HL-60 (cell line): ENCODE measurements at regions not wholly inside any gene's neighbourhood (a gene's known extent, or its start where the extent isn't known, plus 50 kb on each side); places are given as distances from the start of the nearest gene placed in this dataset.

ENCODE experiments used
- DNase-seq, 2 experiments: peaks; one replicate each; pipeline ENCODE4 v3.0.0-alpha.2; 2010 to 2020; ENCODE audit warnings: low read depth in 1 of 2, low spot score in 1 of 2
- H3K27ac ChIP-seq: fragments of 250-450 bp; sonication (Bioruptor Pico); replicated peaks from 2 replicates; pipeline ENCODE4 v1.5.1; 2020; ENCODE audit warnings: mild to moderate bottlenecking, moderate library complexity
- H3K27me3 ChIP-seq: fragments of 250-450 bp; sonication (Bioruptor Pico); 2 replicates; pipeline ENCODE4 v1.5.1; 2021; ENCODE audit warnings: mild to moderate bottlenecking, moderate library complexity; ENCODE audit not compliant: insufficient read depth, poor library complexity, severe bottlenecking
- H3K4me3 ChIP-seq: replicated peaks from 2 replicates; pipeline ENCODE4 v1.5.1; 2011; ENCODE audit warnings: mild to moderate bottlenecking, control low read depth, low read length; ENCODE audit not compliant: insufficient read depth
- CTCF ChIP-seq: IDR thresholded peaks from one replicate; pipeline ENCODE4 v1.5.1; 2011; ENCODE audit warnings: low read length, control low read depth, inconsistent platforms; ENCODE audit not compliant: insufficient read depth
- GABPA ChIP-seq: IDR thresholded peaks from 2 replicates; pipeline ENCODE4 v1.6.1; 2012; ENCODE audit warnings: low read depth
- POLR2AphosphoS5 ChIP-seq: IDR thresholded peaks from 2 replicates; pipeline ENCODE4 v1.6.1; 2012; ENCODE audit warnings: low read depth
- REST ChIP-seq: IDR thresholded peaks from 2 replicates; pipeline ENCODE4 v1.6.1; 2012; ENCODE audit warnings: low read depth; ENCODE audit not compliant: insufficient replicate concordance
- SPI1 ChIP-seq: IDR thresholded peaks from 2 replicates; pipeline ENCODE4 v1.6.1; 2012; ENCODE audit warnings: low read depth, mild to moderate bottlenecking, borderline replicate concordance

- TF ChIP-seq POLR2AphosphoS5, result no peak
- TF ChIP-seq SPI1, result no peak
- no peak for TF ChIP-seq CTCF
- TF ChIP-seq REST, result no peak
- Histone ChIP-seq H3K4me3 (no peak overlapping the region), H3K27me3 (no peaks in the 10 kb centered on the region), H3K27ac (no peak overlapping the region)
- DNase-seq, result no peak
These were observed 108.7 kb downstream of the ERMARD start for GRCh38 chr6:169859978-169860703.

GRCh38 chr6:169859401-169859977 is 108.1 kb downstream of the ERMARD start:
- TF ChIP-seq CTCF (no peak), REST (no peak), SPI1 (no peak), GABPA (no peak), POLR2AphosphoS5 (no peak)
- Histone ChIP-seq H3K27me3 (no peaks in the 10 kb centered on the region), H3K27ac (no peak overlapping the region), H3K4me3 (no peak overlapping the region)
- DNase-seq, result no peak

- no peak overlapping the region for H3K27ac ChIP-seq
- no peak for DNase-seq
- TF ChIP-seq POLR2AphosphoS5 (no peak), GABPA (no peak), CTCF (no peak), SPI1 (no peak), REST (no peak)
- H3K4me3 ChIP-seq, result no peak overlapping the region
- H3K27me3 ChIP-seq, result no peaks in the 10 kb centered on the region
These were observed 107.5 kb downstream of the ERMARD start for GRCh38 chr6:169858935-169859351.
